Peyer's patch (tissue), 4 donors: ENCODE measurements at regions not wholly inside any gene's neighbourhood (a gene's known extent, or its start where the extent isn't known, plus 50 kb on each side); places are given as distances from the start of the nearest gene placed in this dataset.

Experiments
- POLR2A ChIP-seq, 2 donors: fragments of 450-650 bp; IDR thresholded peaks; one replicate each; pipeline ENCODE4 v1.5.1; 2017; ENCODE audit warnings: antibody characterized with exemption in 2 of 2, mild to moderate bottlenecking in 2 of 2, moderate library complexity in 2 of 2
- TF ChIP-seq, protein P1 (sequence below), 6 experiments: fragments of 450-650 bp in 4 of 6; fragments of 200-600 bp in 2 of 6; sonication (generic) in 1 of 6; IDR thresholded peaks; one replicate each; pipeline ENCODE4 v1.5.1; 2017 to 2019; ENCODE audit warnings: antibody characterized with exemption in 6 of 6, mild to moderate bottlenecking in 3 of 6, moderate library complexity in 1 of 6

DNA sequence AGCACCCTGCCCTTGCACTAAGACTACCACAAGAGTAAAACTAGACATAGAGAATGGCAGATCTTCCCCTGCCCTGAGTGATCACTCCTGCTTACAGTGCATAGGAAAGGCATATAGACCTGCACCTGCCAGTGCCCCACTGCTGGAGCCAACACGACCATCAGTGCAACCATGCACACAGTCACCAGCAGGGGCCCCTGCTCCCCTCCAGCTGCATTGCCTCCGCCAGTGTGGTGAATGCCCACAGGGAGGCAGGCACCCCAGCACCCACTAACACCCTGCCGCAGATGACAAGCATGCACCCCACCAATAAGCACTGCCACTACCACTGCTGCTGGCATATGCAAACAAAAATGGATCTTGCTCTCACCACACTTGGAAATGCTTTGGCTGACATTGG is 478.8 kb downstream of the ADCYAP1 start:
- TF ChIP-seq, protein P1, sequence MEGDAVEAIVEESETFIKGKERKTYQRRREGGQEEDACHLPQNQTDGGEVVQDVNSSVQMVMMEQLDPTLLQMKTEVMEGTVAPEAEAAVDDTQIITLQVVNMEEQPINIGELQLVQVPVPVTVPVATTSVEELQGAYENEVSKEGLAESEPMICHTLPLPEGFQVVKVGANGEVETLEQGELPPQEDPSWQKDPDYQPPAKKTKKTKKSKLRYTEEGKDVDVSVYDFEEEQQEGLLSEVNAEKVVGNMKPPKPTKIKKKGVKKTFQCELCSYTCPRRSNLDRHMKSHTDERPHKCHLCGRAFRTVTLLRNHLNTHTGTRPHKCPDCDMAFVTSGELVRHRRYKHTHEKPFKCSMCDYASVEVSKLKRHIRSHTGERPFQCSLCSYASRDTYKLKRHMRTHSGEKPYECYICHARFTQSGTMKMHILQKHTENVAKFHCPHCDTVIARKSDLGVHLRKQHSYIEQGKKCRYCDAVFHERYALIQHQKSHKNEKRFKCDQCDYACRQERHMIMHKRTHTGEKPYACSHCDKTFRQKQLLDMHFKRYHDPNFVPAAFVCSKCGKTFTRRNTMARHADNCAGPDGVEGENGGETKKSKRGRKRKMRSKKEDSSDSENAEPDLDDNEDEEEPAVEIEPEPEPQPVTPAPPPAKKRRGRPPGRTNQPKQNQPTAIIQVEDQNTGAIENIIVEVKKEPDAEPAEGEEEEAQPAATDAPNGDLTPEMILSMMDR (IDR thresholded peaks at IDR 0.05) = no peak
- no peak for TF ChIP-seq POLR2A (IDR thresholded peaks at IDR 0.05)
